ENCODE measurements at regions not wholly inside any gene's neighbourhood (a gene's known extent, or its start where the extent isn't known, plus 50 kb on each side); places are given as distances from the start of the nearest gene placed in this dataset.

DNA sequence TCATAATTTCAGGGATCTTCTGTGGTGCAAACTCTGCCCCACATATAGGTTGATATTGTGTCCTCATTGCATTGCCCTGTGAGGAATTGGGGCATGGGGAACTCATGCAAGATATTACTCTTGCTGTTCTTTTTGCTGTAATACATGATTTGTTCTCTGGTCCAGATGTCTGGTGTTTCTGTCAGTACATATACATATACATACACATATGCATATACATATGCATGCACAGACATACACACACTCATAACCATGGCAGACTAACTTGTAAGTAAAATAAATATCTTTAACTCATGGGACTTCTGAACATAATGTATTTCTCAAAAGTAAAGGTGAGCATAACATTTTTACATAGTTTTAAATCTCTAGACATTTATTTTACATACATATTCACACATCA is 438.3 kb downstream of the CD109 start:
- Mint-ChIP-seq H3K27me3 (ENCODE audit: unreplicated experiment) (peaks cover 7% of the 10 kb centered on the region), H3K4me3 (ENCODE audit: unreplicated experiment) (no peak overlapping the region)

DNA sequence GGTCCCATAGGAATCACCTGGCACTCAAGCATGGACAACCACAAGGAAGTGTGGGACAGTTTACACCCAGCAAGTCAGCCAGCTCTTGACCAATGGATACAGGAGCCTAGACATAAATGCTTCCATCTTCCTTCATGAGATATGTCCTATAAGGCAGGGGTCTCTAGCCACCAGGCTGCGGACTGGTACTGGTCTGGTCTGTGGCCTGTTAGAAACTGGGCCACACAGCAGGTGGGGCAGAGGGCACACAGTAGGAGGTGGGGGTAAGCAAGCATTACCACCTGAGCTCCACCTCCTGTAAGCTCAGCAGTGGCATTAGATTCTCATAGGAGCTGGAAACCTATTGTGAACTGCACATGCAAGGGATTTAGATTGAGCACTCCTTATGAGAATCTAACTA is 437.1 kb downstream of the CD109 start:
- Mint-ChIP-seq H3K4me3 (ENCODE audit: unreplicated experiment) (no peak overlapping the region), H3K27ac (ENCODE audit: unreplicated experiment) (no peak overlapping the region), H3K9me3 (ENCODE audit: unreplicated experiment) (peaks cover 24% of the 10 kb centered on the region), H3K4me1 (ENCODE audit: unreplicated experiment) (peaks cover 6% of the 10 kb centered on the region), H3K36me3 (ENCODE audit: unreplicated experiment) (peaks cover 3% of the 10 kb centered on the region), H3K27me3 (ENCODE audit: unreplicated experiment) (peaks cover 10% of the 10 kb centered on the region)
- TF ChIP-seq, protein P1, sequence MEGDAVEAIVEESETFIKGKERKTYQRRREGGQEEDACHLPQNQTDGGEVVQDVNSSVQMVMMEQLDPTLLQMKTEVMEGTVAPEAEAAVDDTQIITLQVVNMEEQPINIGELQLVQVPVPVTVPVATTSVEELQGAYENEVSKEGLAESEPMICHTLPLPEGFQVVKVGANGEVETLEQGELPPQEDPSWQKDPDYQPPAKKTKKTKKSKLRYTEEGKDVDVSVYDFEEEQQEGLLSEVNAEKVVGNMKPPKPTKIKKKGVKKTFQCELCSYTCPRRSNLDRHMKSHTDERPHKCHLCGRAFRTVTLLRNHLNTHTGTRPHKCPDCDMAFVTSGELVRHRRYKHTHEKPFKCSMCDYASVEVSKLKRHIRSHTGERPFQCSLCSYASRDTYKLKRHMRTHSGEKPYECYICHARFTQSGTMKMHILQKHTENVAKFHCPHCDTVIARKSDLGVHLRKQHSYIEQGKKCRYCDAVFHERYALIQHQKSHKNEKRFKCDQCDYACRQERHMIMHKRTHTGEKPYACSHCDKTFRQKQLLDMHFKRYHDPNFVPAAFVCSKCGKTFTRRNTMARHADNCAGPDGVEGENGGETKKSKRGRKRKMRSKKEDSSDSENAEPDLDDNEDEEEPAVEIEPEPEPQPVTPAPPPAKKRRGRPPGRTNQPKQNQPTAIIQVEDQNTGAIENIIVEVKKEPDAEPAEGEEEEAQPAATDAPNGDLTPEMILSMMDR (IDR thresholded peaks at IDR 0.05): no peak
- no peak for DNase-seq (ENCODE audit: extremely low spot score, unreplicated experiment)

More for the DNA sequence above, 438.3 kb downstream of the CD109 start:
- DNase-seq (ENCODE audit: extremely low spot score, unreplicated experiment): no peak
- peaks cover 24% of the 10 kb centered on the region for H3K9me3 Mint-ChIP-seq (ENCODE audit: unreplicated experiment)
- TF ChIP-seq, protein P1 (IDR thresholded peaks at IDR 0.05): no peak
- H3K4me1 Mint-ChIP-seq (ENCODE audit: unreplicated experiment): peaks cover 8% of the 10 kb centered on the region
- H3K27ac Mint-ChIP-seq (ENCODE audit: unreplicated experiment): no peak overlapping the region
- H3K36me3 Mint-ChIP-seq (ENCODE audit: unreplicated experiment): peaks cover 3% of the 10 kb centered on the region

DNA sequence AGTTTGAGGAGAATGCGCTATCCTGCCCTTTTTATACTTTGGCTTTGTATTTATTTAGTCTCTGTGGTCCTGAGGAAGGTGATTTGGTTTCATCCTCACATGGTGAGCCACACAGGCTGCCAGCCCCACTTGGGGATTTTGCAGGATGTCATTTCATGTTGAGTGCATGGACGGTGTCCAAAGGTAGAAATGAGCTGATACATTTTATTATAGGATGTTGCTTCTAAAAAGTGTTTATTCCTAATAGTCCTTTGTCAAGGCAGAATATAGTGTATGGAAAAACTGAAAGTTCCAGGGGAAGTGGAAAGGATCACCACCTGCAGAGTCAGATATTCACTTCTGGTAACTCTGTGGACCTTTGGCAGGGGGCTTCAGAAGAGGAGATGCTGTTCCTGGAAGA is 434.6 kb downstream of the CD109 start:
- no peak overlapping the region for H3K4me3 Mint-ChIP-seq (ENCODE audit: unreplicated experiment)
- peaks cover 12% of the 10 kb centered on the region for H3K9me3 Mint-ChIP-seq (ENCODE audit: unreplicated experiment)
- H3K36me3 Mint-ChIP-seq (ENCODE audit: unreplicated experiment): peaks cover 3% of the 10 kb centered on the region
- no peak overlapping the region for H3K27ac Mint-ChIP-seq (ENCODE audit: unreplicated experiment)
- H3K27me3 Mint-ChIP-seq (ENCODE audit: unreplicated experiment): peaks cover 21% of the 10 kb centered on the region
- no peaks in the 10 kb centered on the region for H3K4me1 Mint-ChIP-seq (ENCODE audit: unreplicated experiment)
- no peak for DNase-seq (ENCODE audit: extremely low spot score, unreplicated experiment)
- TF ChIP-seq, protein P1 (IDR thresholded peaks at IDR 0.05): no peak

DNA sequence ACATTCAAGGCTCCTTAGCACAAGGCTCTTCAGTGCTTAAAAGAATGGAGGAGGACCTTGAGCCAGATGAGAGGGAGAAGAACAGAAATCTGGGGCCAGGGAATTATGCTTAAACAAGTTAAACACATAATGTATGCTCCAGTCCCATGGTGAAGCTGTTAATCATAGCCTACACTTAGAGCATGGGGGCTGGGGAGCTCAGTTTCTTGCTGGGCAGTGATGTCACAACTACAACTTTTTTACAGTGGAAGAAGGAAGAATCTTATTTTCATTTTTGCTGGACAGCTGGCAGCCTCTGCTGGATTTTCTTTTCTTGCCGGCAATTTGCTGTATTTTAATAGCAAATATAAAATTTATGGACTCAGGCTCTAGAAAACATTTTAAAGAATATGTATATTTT is 432.5 kb downstream of the CD109 start:
- Mint-ChIP-seq H3K27ac (ENCODE audit: unreplicated experiment) (no peak overlapping the region), H3K4me1 (ENCODE audit: unreplicated experiment) (no peaks in the 10 kb centered on the region), H3K9me3 (ENCODE audit: unreplicated experiment) (no peaks in the 10 kb centered on the region), H3K27me3 (ENCODE audit: unreplicated experiment) (peaks cover 25% of the 10 kb centered on the region), H3K4me3 (ENCODE audit: unreplicated experiment) (no peak overlapping the region), H3K36me3 (ENCODE audit: unreplicated experiment) (peaks cover 3% of the 10 kb centered on the region)
- TF ChIP-seq, protein P1 (IDR thresholded peaks at IDR 0.05): no peak
- DNase-seq (ENCODE audit: extremely low spot score, unreplicated experiment): no peak

DNA sequence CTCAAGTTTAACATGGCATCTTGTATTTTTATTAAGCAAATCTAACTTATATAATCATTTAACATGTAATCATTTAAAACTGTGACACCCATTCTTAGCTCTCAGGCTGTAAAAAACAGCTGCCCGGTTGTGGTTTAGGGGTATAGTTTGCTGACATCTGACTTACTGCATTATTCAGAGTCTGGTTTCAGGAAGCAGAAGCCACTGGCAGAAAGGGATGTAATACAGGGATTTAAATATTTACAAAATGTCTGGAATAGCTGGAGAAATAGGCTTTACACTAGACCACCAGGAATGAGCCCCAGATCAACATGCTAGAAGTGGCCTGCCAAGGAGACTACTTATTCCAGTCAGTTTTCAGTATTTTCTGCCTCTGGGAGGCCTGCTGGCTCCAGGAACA is 421.1 kb downstream of the CD109 start:
- Mint-ChIP-seq H3K4me1 (ENCODE audit: unreplicated experiment) (no peaks in the 10 kb centered on the region), H3K4me3 (ENCODE audit: unreplicated experiment) (no peak overlapping the region), H3K9me3 (ENCODE audit: unreplicated experiment) (peaks cover 4% of the 10 kb centered on the region), H3K27me3 (ENCODE audit: unreplicated experiment) (peaks cover 13% of the 10 kb centered on the region), H3K27ac (ENCODE audit: unreplicated experiment) (no peak overlapping the region), H3K36me3 (ENCODE audit: unreplicated experiment) (no peaks in the 10 kb centered on the region)
- DNase-seq (ENCODE audit: extremely low spot score, unreplicated experiment): no peak
- TF ChIP-seq, protein P1 (IDR thresholded peaks at IDR 0.05): no peak
